Astrocyte (in vitro differentiated cells and primary cell): ENCODE measurements at regions not wholly inside any gene's neighbourhood (a gene's known extent, or its start where the extent isn't known, plus 50 kb on each side); places are given as distances from the start of the nearest gene placed in this dataset.
A peak's percentile ranks its signal among the peaks of the same experiment; 100 is the strongest.

ENCODE experiments used
- DNase-seq: peaks from one replicate; pipeline ENCODE4 v3.0.0-alpha.2; 2010; ENCODE audit warnings: low read depth
- FAIRE-seq: peaks from 2 replicates; lab custom pipeline; 2011; peaks lifted over from hg19 to GRCh38; lab: Jason Lieb, UNC
- H2AFZ ChIP-seq: 2 replicates; pipeline ENCODE4 v1.6.0; 2012; ENCODE audit warnings: low read depth, low read length, inconsistent platforms
- H3K27ac ChIP-seq: 2 replicates; pipeline ENCODE4 v1.5.1; 2011; ENCODE audit warnings: low read depth, low read length, inconsistent platforms
- H3K27me3 ChIP-seq: 2 replicates; pipeline ENCODE4 v1.6.0; 2011; ENCODE audit warnings: low read length, inconsistent platforms; ENCODE audit not compliant: insufficient read depth
- H3K36me3 ChIP-seq: 2 replicates; pipeline ENCODE4 v1.5.1; 2011; ENCODE audit warnings: low read length, inconsistent platforms; ENCODE audit not compliant: insufficient read depth
- H3K4me1 ChIP-seq: 2 replicates; pipeline ENCODE4 v1.5.1; 2011; ENCODE audit warnings: low read length, inconsistent platforms; ENCODE audit not compliant: insufficient read depth
- H3K4me2 ChIP-seq: 2 replicates; pipeline ENCODE4 v1.6.0; 2012; ENCODE audit warnings: low read length, inconsistent platforms
- H3K4me3 ChIP-seq: 2 replicates; pipeline ENCODE4 v1.5.1; 2011; ENCODE audit warnings: low read depth, mild to moderate bottlenecking, low read length, inconsistent platforms; ENCODE audit not compliant: insufficient read depth
- H3K79me2 ChIP-seq: 2 replicates; pipeline ENCODE4 v1.6.0; 2012; ENCODE audit warnings: mild to moderate bottlenecking, low read length, inconsistent platforms; ENCODE audit not compliant: insufficient read depth
- H3K9ac ChIP-seq: 2 replicates; pipeline ENCODE4 v1.6.0; 2012; ENCODE audit warnings: mild to moderate bottlenecking, low read length, inconsistent platforms
- H3K9me3 ChIP-seq: 2 replicates; pipeline ENCODE4 v1.5.1; 2012; ENCODE audit warnings: low read depth, mild to moderate bottlenecking, low read length, inconsistent platforms; ENCODE audit not compliant: insufficient read depth
- H4K20me1 ChIP-seq: 2 replicates; pipeline ENCODE4 v1.6.0; 2012; ENCODE audit warnings: low read length, inconsistent platforms; ENCODE audit not compliant: insufficient read depth
- H3K27ac Mint-ChIP-seq: one replicate; pipeline ENCODE4 v1.8.0; 2021; ENCODE audit warnings: mild to moderate bottlenecking, mixed read lengths; ENCODE audit not compliant: unreplicated experiment
- H3K27me3 Mint-ChIP-seq: one replicate; pipeline ENCODE4 v1.8.0; 2021; ENCODE audit warnings: low read depth, mixed read lengths; ENCODE audit not compliant: unreplicated experiment
- H3K36me3 Mint-ChIP-seq: one replicate; pipeline ENCODE4 v1.8.0; 2021; ENCODE audit warnings: low read depth, mixed read lengths; ENCODE audit not compliant: unreplicated experiment
- H3K4me1 Mint-ChIP-seq: one replicate; pipeline ENCODE4 v1.8.0; 2021; ENCODE audit warnings: low read depth, mixed read lengths; ENCODE audit not compliant: unreplicated experiment
- H3K4me3 Mint-ChIP-seq: one replicate; pipeline ENCODE4 v1.8.0; 2021; ENCODE audit warnings: mild to moderate bottlenecking, moderate library complexity, mixed read lengths; ENCODE audit not compliant: unreplicated experiment
- H3K9me3 Mint-ChIP-seq: one replicate; pipeline ENCODE4 v1.8.0; 2021; ENCODE audit warnings: mild to moderate bottlenecking, mixed read lengths; ENCODE audit not compliant: unreplicated experiment
- EZH2 ChIP-seq: IDR thresholded peaks from 2 replicates; pipeline ENCODE4 v1.6.1; 2012; ENCODE audit warnings: mild to moderate bottlenecking, low read length, inconsistent platforms; ENCODE audit not compliant: insufficient read depth
- TF ChIP-seq, protein P1 (sequence below): IDR thresholded peaks from 2 replicates; pipeline ENCODE4 v1.5.1; 2011; ENCODE audit warnings: low read depth, mild to moderate bottlenecking, inconsistent platforms, low read length, moderate library complexity; ENCODE audit not compliant: insufficient read depth

DNA sequence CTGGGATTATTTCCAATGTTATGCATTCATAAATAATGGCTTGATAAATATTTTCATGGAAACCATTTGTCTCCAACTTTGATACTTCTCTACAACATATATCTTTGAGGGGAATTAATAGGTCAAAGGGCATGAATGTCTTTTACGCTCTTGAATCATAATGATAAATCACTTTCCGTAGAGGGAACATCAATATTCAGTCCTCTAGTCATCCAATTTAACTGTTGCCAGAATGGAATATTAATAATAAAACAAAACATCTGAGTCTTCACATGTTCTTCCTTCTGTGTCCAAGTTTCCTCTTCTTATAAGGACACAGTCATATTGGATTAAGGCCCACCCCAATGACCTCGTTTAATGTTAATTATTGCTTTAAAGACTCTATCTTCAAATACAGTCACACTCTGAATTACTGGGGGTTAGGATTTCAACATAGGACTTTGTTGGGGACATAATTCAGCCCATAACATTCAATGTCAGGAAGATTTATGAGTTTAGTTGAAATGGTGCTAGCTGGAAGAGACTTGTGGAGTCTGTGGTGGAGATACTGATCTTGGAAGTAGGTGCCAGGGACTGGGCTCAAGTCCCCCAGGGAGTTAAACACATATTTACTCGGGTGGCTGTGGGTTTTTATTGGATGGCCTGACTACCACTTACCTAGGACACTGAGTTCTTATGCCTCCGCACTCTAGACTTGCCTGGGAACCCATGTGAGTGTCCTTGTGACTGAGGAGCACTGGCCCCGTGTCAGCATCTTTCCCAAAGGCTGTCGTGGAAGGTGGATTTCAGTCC lies 85.0 kb upstream of the SEC11C start:
- DNase-seq (peak; percentile 64), FAIRE-seq (no peak)
- Mint-ChIP-seq H3K4me1 (no peaks in the 10 kb centered on the region), H3K36me3 (peaks cover 2% of the 10 kb centered on the region), H3K4me3 (no peak overlapping the region), H3K9me3 (peaks cover 4% of the 10 kb centered on the region), H3K27ac (no peak overlapping the region), H3K27me3 (peaks cover 17% of the 10 kb centered on the region)
- H4K20me1 ChIP-seq, result no peaks in the 10 kb centered on the region
- no peak overlapping the region for H2AFZ ChIP-seq
- no peaks in the 10 kb centered on the region for H3K4me1 ChIP-seq
- no peaks in the 10 kb centered on the region for H3K36me3 ChIP-seq
- H3K9me3 ChIP-seq, result no peaks in the 10 kb centered on the region
- H3K79me2 ChIP-seq, result no peaks in the 10 kb centered on the region
- no peaks in the 10 kb centered on the region for H3K27me3 ChIP-seq
- no peak overlapping the region for H3K9ac ChIP-seq
- TF ChIP-seq, protein P1, sequence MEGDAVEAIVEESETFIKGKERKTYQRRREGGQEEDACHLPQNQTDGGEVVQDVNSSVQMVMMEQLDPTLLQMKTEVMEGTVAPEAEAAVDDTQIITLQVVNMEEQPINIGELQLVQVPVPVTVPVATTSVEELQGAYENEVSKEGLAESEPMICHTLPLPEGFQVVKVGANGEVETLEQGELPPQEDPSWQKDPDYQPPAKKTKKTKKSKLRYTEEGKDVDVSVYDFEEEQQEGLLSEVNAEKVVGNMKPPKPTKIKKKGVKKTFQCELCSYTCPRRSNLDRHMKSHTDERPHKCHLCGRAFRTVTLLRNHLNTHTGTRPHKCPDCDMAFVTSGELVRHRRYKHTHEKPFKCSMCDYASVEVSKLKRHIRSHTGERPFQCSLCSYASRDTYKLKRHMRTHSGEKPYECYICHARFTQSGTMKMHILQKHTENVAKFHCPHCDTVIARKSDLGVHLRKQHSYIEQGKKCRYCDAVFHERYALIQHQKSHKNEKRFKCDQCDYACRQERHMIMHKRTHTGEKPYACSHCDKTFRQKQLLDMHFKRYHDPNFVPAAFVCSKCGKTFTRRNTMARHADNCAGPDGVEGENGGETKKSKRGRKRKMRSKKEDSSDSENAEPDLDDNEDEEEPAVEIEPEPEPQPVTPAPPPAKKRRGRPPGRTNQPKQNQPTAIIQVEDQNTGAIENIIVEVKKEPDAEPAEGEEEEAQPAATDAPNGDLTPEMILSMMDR, result no peak
- no peak for TF ChIP-seq EZH2
- no peak overlapping the region for H3K27ac ChIP-seq
- no peak overlapping the region for H3K4me2 ChIP-seq
- H3K4me3 ChIP-seq, result no peak overlapping the region

DNA sequence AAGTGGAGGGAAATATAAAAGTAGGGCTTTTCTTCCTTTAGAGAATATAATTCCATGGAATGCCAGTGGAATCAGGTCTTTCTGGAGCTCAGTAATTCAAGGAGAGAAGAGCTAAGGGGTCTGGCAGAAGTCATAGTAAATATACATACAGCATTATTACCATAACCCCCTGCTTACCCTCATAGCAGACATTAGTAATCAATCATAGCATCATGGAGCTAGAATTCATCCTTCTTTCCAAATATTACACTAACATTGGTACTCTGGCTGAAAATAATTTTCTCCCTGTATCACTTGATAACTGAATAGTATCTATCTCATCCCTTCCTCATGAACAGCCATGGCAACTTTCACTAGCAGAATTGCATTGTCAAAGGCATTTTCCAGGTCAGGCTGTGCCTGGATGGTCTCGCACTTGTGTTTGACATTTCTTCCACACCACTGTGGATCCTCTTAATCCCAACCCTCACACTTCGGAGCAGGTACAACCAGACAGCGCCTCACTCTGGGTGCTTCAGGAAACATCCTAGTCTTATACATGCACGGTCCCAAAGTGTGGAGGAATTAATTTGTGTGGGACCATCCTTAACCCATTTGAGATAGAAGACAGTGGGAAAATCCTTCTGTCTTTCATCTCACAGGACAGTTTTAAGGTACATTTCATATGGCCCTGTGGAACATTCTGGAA lies 84.2 kb upstream of the SEC11C start:
- no peak overlapping the region for H2AFZ ChIP-seq
- H3K27me3 Mint-ChIP-seq, result peaks cover 20% of the 10 kb centered on the region
- no peak overlapping the region for H3K9ac ChIP-seq
- H3K79me2 ChIP-seq, result no peaks in the 10 kb centered on the region
- no peak overlapping the region for H3K4me2 ChIP-seq
- no peaks in the 10 kb centered on the region for H4K20me1 ChIP-seq
- H3K36me3 Mint-ChIP-seq, result no peaks in the 10 kb centered on the region
- H3K27me3 ChIP-seq, result no peaks in the 10 kb centered on the region
- H3K27ac Mint-ChIP-seq, result no peak overlapping the region
- H3K4me1 ChIP-seq, result no peaks in the 10 kb centered on the region
- H3K36me3 ChIP-seq, result no peaks in the 10 kb centered on the region
- H3K4me3 Mint-ChIP-seq, result no peak overlapping the region
- no peak overlapping the region for H3K4me3 ChIP-seq
- H3K27ac ChIP-seq, result no peak overlapping the region
- H3K9me3 ChIP-seq, result no peaks in the 10 kb centered on the region
- no peaks in the 10 kb centered on the region for H3K4me1 Mint-ChIP-seq
- peaks cover 4% of the 10 kb centered on the region for H3K9me3 Mint-ChIP-seq
- DNase-seq (no peak), FAIRE-seq (no peak)
- TF ChIP-seq, protein P1, result no peak
- TF ChIP-seq EZH2, result no peak
